Activated T-cell treated with anti-CD3 and anti-CD28 coated beads for 48 hours (primary cell): ENCODE measurements at regions not wholly inside any gene's neighbourhood (a gene's known extent, or its start where the extent isn't known, plus 50 kb on each side); places are given as distances from the start of the nearest gene placed in this dataset.

ENCODE experiments used
- DNase-seq: peaks from one replicate; pipeline ENCODE4 v3.0.0-alpha.2; 2020; ENCODE audit warnings: low read depth

GRCh38 chr5:89411891-89412290 lies 528.9 kb upstream of the MEF2C start:
- DNase-seq, result no peak

GRCh38 chr5:89407054-89407453 lies 524.1 kb upstream of the MEF2C start:
- DNase-seq, result no peak

DNA sequence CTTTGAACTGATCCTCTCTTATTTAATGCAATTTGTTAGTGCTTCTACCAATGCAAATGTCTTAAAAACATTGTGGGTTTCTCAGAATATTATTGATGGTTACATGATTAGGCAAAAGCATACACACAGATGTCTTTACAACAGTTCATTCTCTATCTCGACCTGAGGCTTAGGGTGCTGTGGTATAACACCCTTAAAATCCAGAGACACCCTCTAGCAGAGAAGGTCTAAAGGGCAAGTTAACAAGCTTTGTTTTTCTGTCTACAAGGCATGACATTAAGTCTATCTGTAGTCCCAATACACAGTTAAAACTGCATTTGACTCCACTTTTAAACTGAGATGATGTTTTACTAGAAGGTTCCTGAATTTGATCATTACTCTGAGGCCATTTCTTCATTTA lies 518.7 kb upstream of the MEF2C start:
- DNase-seq, result no peak

- no peak for DNase-seq
Observed at GRCh38 chr5:89401012-89401411, 518.0 kb upstream of the MEF2C start.

- no peak for DNase-seq
Observed at GRCh38 chr5:89399548-89399947, 516.6 kb upstream of the MEF2C start.

GRCh38 chr5:89397096-89397495 lies 514.1 kb upstream of the MEF2C start:
- DNase-seq, result no peak

DNA sequence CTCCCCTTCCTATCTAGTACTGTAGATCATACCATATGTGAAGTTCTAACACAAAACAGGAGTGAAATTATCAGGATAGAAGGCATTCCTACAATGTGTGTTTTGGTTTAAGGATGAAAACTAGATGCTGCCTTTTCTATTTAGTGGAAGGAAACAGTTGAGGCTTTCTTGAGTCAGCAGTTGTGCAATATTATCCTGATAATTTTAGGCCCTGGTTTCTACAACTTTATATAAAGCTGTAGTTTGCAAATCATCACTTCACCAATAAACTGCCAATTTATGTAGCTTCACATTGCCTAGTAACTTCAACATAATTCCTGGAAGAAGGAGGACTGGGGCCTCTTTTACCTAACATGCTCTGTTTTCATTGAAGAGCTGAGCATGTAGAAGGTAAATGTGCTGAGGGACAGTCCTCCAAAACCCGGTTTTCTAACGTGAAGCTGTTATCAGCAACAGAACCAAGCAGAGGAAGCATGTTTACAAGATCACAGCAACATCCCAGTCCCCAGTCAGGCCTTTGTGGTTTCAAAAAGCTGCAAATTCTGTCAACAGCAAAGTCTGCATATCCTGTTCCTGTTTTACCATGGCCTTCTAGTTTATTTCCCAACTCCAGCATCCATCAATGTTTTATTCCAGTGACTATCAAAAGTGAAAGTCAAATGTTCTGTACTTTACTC lies 513.4 kb upstream of the MEF2C start:
- DNase-seq, result no peak

GRCh38 chr5:89395111-89395510 lies 512.1 kb upstream of the MEF2C start:
- no peak for DNase-seq

DNA sequence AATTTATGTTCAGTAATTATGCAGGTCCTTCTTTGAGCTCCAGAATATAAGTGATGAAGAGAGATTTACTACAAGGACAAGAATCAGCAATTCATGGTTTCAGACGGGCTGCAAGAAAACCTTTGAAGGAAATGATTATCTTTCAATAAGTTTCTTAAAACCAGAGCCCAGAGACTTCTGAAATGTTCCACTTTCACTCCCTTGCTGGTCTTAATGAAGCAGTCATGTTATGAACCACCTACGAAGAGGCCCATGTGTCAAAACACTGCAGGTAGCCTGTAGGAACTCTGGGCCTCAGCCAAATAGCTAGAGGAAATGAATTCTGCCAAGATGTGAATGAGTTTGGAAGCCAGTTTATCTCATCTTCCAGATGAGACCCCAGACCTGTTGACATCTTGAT lies 505.9 kb upstream of the MEF2C start:
- DNase-seq, result no peak

DNA sequence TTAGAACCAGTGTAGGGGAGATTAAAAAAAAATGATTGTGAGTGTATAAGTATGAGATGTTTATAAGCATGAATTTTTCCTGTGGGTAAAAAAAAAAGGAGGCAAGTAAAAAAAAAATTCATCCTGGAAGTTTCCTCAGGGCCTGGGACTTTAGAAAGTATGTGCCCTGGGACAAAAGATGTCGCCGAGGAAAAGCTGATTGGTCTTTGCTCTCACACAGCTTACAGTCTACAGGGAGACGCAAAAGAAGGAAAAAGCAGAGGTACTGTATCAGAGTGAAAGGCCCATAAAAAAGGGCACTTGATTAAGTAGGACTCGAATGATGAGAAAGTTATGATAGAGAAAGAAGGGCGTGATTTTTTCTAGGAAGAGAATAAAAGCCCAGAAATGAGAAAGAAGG lies 501.4 kb upstream of the MEF2C start:
- DNase-seq, result no peak

- no peak for DNase-seq
Observed at GRCh38 chr5:89380635-89381034, 497.7 kb upstream of the MEF2C start.

- no peak for DNase-seq
Observed at GRCh38 chr5:89377767-89378455, 494.9 kb upstream of the MEF2C start.

GRCh38 chr5:89374818-89375521 lies 492.0 kb upstream of the MEF2C start:
- no peak for DNase-seq

- no peak for DNase-seq
Observed at GRCh38 chr5:89374144-89374784, 491.3 kb upstream of the MEF2C start.

DNA sequence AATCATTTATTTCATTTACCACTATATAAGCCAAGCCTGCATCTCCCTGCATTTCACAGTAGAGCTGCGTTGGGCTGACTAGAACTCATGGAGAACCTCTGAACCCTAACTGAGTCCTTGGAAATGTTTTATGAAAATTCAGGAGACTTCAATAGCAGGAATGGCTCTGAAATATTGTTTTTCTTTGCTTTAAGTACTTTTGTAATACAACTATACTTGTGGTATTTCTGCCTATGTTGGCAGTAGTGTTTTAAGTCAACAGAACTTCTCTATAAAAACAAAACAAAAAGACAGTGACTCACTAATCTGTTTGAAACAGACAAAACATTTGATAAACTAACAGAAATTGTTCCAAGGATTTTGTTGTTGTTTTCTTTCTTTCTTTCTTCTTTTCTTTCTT lies 489.2 kb upstream of the MEF2C start:
- no peak for DNase-seq

DNA sequence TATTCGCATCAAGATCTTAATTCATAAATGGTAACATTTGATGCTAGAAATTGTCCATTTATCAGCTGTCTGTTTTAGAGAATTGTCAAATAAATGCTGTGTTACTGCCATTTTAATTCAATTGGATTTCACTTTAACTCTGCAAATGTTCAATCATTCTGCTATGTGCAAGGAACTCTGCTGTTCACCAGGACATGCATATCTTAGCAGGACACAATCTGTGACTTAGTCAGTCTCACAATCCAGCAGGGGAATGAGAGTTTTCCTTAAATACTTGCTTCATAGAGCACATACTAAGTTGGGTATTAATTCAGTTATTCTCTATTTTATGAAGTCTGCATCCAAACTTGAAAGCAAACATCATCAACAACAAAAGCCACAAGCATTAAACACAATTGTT lies 488.7 kb upstream of the MEF2C start:
- no peak for DNase-seq

- no peak for DNase-seq
Observed at GRCh38 chr5:89359046-89359445, 476.1 kb upstream of the MEF2C start.

- no peak for DNase-seq
Observed at GRCh38 chr5:89353837-89354551, 471.0 kb upstream of the MEF2C start.

GRCh38 chr5:89351975-89352374 lies 469.0 kb upstream of the MEF2C start:
- no peak for DNase-seq

DNA sequence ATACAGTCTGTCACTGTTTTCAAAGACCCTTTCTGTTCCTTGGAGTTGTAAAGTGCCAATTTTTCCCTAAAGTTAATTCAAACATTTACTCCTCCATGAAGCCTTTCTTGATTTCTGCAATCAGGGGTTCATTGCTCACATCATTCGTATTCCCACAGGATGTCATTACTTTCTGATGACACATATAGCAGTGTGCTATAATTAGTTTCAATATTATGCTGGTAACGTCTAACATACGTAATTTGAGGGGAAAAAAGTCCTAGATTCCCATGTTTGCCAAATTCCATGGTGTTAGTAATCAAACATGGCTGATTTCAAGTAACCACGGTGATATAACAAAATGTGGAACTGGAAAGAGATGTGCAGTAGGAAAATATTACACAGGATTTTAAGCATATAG lies 468.2 kb upstream of the MEF2C start:
- DNase-seq, result no peak

- no peak for DNase-seq
Observed at GRCh38 chr5:89350684-89351083, 467.7 kb upstream of the MEF2C start.
